Transverse colon (tissue), 3 donors: ENCODE measurements at regions not wholly inside any gene's neighbourhood (a gene's known extent, or its start where the extent isn't known, plus 50 kb on each side); places are given as distances from the start of the nearest gene placed in this dataset.

Experiments used
- CTCF ChIP-seq, 5 experiments: fragments of 200-600 bp in 3 of 5; fragments of 450-650 bp in 2 of 5; sonication (generic) in 3 of 5; IDR thresholded peaks; 1 replicate in 2 of 5; 2 replicates in 3 of 5; pipeline ENCODE4 v1.5.1; 2016 to 2017; ENCODE audit warnings: antibody characterized with exemption in 5 of 5, inconsistent platforms in 3 of 5, mild to moderate bottlenecking in 2 of 5, moderate library complexity in 1 of 5
- POLR2A ChIP-seq: fragments of 450-650 bp; IDR thresholded peaks from one replicate; pipeline ENCODE4 v1.6.1; 2016; ENCODE audit warnings: antibody characterized with exemption, mild to moderate bottlenecking, moderate library complexity

DNA sequence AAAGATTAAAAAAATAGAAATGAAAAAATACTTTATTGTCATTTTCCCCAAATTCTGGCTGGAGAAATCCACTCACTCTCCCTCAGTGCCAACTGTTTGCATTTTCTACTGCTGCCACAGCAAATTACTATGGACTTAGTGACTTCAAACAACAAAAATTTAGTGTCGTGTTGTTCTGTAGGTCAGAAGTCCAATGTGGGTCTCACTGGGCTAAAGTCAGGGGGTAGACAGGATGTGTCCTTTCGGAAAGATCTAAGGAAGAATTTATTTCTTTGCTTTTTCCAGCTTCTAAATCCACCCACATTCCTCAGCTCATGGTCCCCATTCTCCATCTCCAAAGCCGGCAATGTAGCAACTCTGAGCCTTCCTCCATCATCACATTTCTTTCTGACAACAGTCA, 453.3 kb downstream of the KIF16B start:
- TF ChIP-seq POLR2A (no peak), CTCF (IDR thresholded peaks at IDR 0.05) (no peak)
